ENCODE measurements at regions not wholly inside any gene's neighbourhood (a gene's known extent, or its start where the extent isn't known, plus 50 kb on each side); places are given as distances from the start of the nearest gene placed in this dataset.

- Histone ChIP-seq H3K9me3 (ENCODE audit: control insufficient read depth in 4 of 4, low read length in 3 of 4) (peaks cover 0 to 2% (median 0%) of the 10 kb centered on the region in 4 donors), H3K4me1 (ENCODE audit: control insufficient read depth in 4 of 4, insufficient read depth in 4 of 4, low read length in 3 of 4) (no peaks in the 10 kb centered on the region), H3K27me3 (ENCODE audit: control insufficient read depth in 4 of 4, insufficient read depth in 4 of 4, low read length in 3 of 4) (no peaks in the 10 kb centered on the region), H3K27ac (ENCODE audit: low read depth in 1 of 2, low read length in 2 of 2) (no peak overlapping the region), H3K9ac (ENCODE audit: low read depth in 1 of 2, low read length in 2 of 2) (no peak overlapping the region), H3K36me3 (ENCODE audit: control insufficient read depth in 4 of 4, insufficient read depth in 3 of 4, low read depth in 1 of 4, low read length in 3 of 4) (no peaks in the 10 kb centered on the region), H3K4me3 (ENCODE audit: low read depth in 1 of 3, low read length in 3 of 3) (no peak overlapping the region)
- WGBS = 84% methylated on average over 19 of the region's 19 CpGs
- TF ChIP-seq RAD21 (IDR thresholded peaks at IDR 0.05) (peak; percentile 53 to 54), FOXA1 (IDR thresholded peaks at IDR 0.05) (no peak)
- no peak for DNase-seq (ENCODE audit: low spot score)
Observed at GRCh38 chr2:126482582-126483464, 173.1 kb upstream of the GYPC start.

DNA sequence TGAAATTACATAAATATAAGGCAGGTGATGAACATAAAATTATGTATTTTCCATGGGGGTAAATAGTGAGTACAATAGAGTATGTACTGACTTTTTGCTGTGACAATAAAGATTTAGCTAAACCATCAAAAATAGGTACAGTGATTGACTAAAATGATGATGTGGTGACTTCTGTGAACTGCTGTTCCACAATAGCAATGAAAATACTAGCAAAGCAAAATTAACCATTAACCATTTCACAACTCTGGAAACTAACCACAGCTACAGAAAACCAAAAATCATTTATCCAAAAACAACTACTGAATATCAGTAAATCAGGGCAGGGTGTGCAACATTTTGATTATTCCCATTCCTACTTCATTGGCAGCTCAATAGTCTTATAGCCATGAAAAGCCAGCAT lies 161.4 kb upstream of the GYPC start:
- Histone ChIP-seq H3K27me3 (ENCODE audit: control insufficient read depth in 4 of 4, insufficient read depth in 4 of 4, low read length in 3 of 4) (no peaks in the 10 kb centered on the region), H3K27ac (ENCODE audit: low read depth in 1 of 2, low read length in 2 of 2) (no peak overlapping the region), H3K4me1 (ENCODE audit: control insufficient read depth in 4 of 4, insufficient read depth in 4 of 4, low read length in 3 of 4) (no peaks in the 10 kb centered on the region), H3K36me3 (ENCODE audit: control insufficient read depth in 4 of 4, insufficient read depth in 3 of 4, low read depth in 1 of 4, low read length in 3 of 4) (no peaks in the 10 kb centered on the region), H3K9ac (ENCODE audit: low read depth in 1 of 2, low read length in 2 of 2) (no peak overlapping the region), H3K9me3 (ENCODE audit: control insufficient read depth in 4 of 4, low read length in 3 of 4) (peaks cover 0 to 6% (median 0%) of the 10 kb centered on the region in 4 donors), H3K4me3 (ENCODE audit: low read depth in 1 of 3, low read length in 3 of 3) (no peak overlapping the region)
- TF ChIP-seq RXRA (IDR thresholded peaks at IDR 0.05) = no peak
- DNase-seq (ENCODE audit: low spot score) = no peak

DNA sequence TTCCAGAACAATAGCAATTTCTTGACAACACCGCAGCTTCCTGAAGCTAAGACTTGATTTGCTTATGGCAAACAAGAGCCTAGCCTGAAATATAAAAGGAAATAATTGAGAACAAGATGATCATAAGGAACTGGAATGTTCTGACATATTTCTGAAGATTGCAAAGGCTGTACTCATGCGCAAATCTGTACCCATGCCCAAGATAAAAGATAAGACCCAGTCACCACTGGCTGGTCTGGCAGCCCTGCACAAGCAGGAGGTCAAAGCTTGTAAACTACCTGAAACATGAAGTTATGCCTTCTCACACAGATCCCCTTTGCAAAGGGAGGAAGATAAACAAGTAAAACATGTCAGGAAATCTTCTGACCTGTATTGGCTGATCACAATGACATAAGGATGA lies 160.8 kb upstream of the GYPC start:
- no peaks in the 10 kb centered on the region for H3K36me3 ChIP-seq (ENCODE audit: control insufficient read depth in 4 of 4, insufficient read depth in 3 of 4, low read depth in 1 of 4, low read length in 3 of 4)
- H3K9ac ChIP-seq (ENCODE audit: low read depth in 1 of 2, low read length in 2 of 2) = no peak overlapping the region
- H3K4me3 ChIP-seq (ENCODE audit: low read depth in 1 of 3, low read length in 3 of 3) = no peak overlapping the region
- no peaks in the 10 kb centered on the region for H3K4me1 ChIP-seq (ENCODE audit: control insufficient read depth in 4 of 4, insufficient read depth in 4 of 4, low read length in 3 of 4)
- WGBS = 72% methylated on average over 2 of the region's 2 CpGs
- no peak for DNase-seq (ENCODE audit: low spot score)
- no peak overlapping the region for H3K27ac ChIP-seq (ENCODE audit: low read depth in 1 of 2, low read length in 2 of 2)
- no peaks in the 10 kb centered on the region for H3K27me3 ChIP-seq (ENCODE audit: control insufficient read depth in 4 of 4, insufficient read depth in 4 of 4, low read length in 3 of 4)
- TF ChIP-seq EGR1 (IDR thresholded peaks at IDR 0.05; ENCODE audit: low read depth in 2 of 2) (no peak), JUND (IDR thresholded peaks at IDR 0.05) (no peak), RAD21 (IDR thresholded peaks at IDR 0.05) (no peak), RXRA (IDR thresholded peaks at IDR 0.05) (no peak)
- H3K9me3 ChIP-seq (ENCODE audit: control insufficient read depth in 4 of 4, low read length in 3 of 4) = peaks cover 0 to 6% (median 0%) of the 10 kb centered on the region in 4 donors

- Histone ChIP-seq H3K27me3 (ENCODE audit: control insufficient read depth in 4 of 4, insufficient read depth in 4 of 4, low read length in 3 of 4) (no peaks in the 10 kb centered on the region), H3K4me1 (ENCODE audit: control insufficient read depth in 4 of 4, insufficient read depth in 4 of 4, low read length in 3 of 4) (no peaks in the 10 kb centered on the region), H3K9ac (ENCODE audit: low read depth in 1 of 2, low read length in 2 of 2) (no peak overlapping the region), H3K4me3 (ENCODE audit: low read depth in 1 of 3, low read length in 3 of 3) (no peak overlapping the region), H3K36me3 (ENCODE audit: control insufficient read depth in 4 of 4, insufficient read depth in 3 of 4, low read depth in 1 of 4, low read length in 3 of 4) (no peaks in the 10 kb centered on the region), H3K9me3 (ENCODE audit: control insufficient read depth in 4 of 4, low read length in 3 of 4) (peaks cover 0 to 6% (median 0%) of the 10 kb centered on the region in 4 donors), H3K27ac (ENCODE audit: low read depth in 1 of 2, low read length in 2 of 2) (no peak overlapping the region)
- DNase-seq (ENCODE audit: low spot score) = no peak
- no peak for TF ChIP-seq FOXA1 (IDR thresholded peaks at IDR 0.05)
- no peak for TF ChIP-seq EGR1 (IDR thresholded peaks at IDR 0.05; ENCODE audit: low read depth in 2 of 2)
- WGBS = 87% methylated on average over 5 of the region's 5 CpGs
Observed at GRCh38 chr2:126496493-126496892, 159.5 kb upstream of the GYPC start.

- 66% methylated on average over 3 of the region's 3 CpGs for WGBS
- H3K36me3 ChIP-seq (ENCODE audit: control insufficient read depth in 4 of 4, insufficient read depth in 3 of 4, low read depth in 1 of 4, low read length in 3 of 4) = no peaks in the 10 kb centered on the region
- H3K9me3 ChIP-seq (ENCODE audit: control insufficient read depth in 4 of 4, low read length in 3 of 4) = no peaks in the 10 kb centered on the region
- no peak overlapping the region for H3K27ac ChIP-seq (ENCODE audit: low read depth in 1 of 2, low read length in 2 of 2)
- peaks cover 0 to 5% (median 0%) of the 10 kb centered on the region in 4 donors for H3K4me1 ChIP-seq (ENCODE audit: control insufficient read depth in 4 of 4, insufficient read depth in 4 of 4, low read length in 3 of 4)
- TF ChIP-seq TAF1 (conservative IDR thresholded peaks at IDR 0.05) = no peak
- DNase-seq (ENCODE audit: low spot score) = no peak
- H3K27me3 ChIP-seq (ENCODE audit: control insufficient read depth in 4 of 4, insufficient read depth in 4 of 4, low read length in 3 of 4) = no peaks in the 10 kb centered on the region
- H3K9ac ChIP-seq (ENCODE audit: low read depth in 1 of 2, low read length in 2 of 2) = no peak overlapping the region
- no peak overlapping the region for H3K4me3 ChIP-seq (ENCODE audit: low read depth in 1 of 3, low read length in 3 of 3)
Observed at GRCh38 chr2:126503476-126503875, 152.5 kb upstream of the GYPC start.
